IMR-90 (cell line): ENCODE measurements at regions not wholly inside any gene's neighbourhood (a gene's known extent, or its start where the extent isn't known, plus 50 kb on each side); places are given as distances from the start of the nearest gene placed in this dataset.

Experiments
- ATAC-seq: fragments of 200-7000 bp; cut with Tn5 transposase; 2 replicates; pipeline ENCODE4 v1.9.1; 2020; ENCODE audit warnings: low read depth, mild to moderate bottlenecking, moderate library complexity
- BruUV-seq: library from RNA; stranded (reverse); fragments of 400-500 nt; replicated peaks from 2 replicates; lab custom pipeline; 2021; lab: Mats Ljungman, UMichigan
- CTCF ChIA-PET: fragments of 300-600 bp; formaldehyde crosslinking; extraction: SDS; loops from one replicate; lab custom pipeline; 2021; ENCODE audit warnings: antibody characterized with exemption; lab: Yijun Ruan, JAX
- POLR2A ChIA-PET: fragments of 300-600 bp; sonication (Branson Sonifier 250); formaldehyde crosslinking; loops from one replicate; lab custom pipeline; 2022; ENCODE audit warnings: antibody characterized with exemption; ENCODE audit not compliant: unreplicated experiment; lab: Charles Lee
- DNase-seq: peaks from one replicate; pipeline ENCODE4 v3.0.0; 2013
- H2AFZ ChIP-seq: replicated peaks from 2 replicates; pipeline ENCODE3; 2013; ENCODE audit warnings: low read length, mild to moderate bottlenecking; ENCODE audit not compliant: poor library complexity
- H2AK5ac ChIP-seq: 2 replicates; pipeline ENCODE4 v1.6.1; 2013; ENCODE audit warnings: low read depth, low read length, inconsistent platforms
- H2AK9ac ChIP-seq: replicated peaks from 2 replicates; pipeline ENCODE3; 2013; ENCODE audit warnings: mild to moderate bottlenecking, low read depth, low read length, moderate library complexity; ENCODE audit not compliant: poor library complexity
- H2BK120ac ChIP-seq: 2 replicates; pipeline ENCODE4 v1.6.1; 2013; ENCODE audit warnings: low read depth, low read length, inconsistent platforms
- H2BK15ac ChIP-seq: 3 replicates; pipeline ENCODE4 v1.6.1; 2013; ENCODE audit warnings: low read depth, low read length, inconsistent platforms
- H2BK20ac ChIP-seq: 2 replicates; pipeline ENCODE4 v1.6.1; 2013; ENCODE audit warnings: low read depth, mild to moderate bottlenecking, inconsistent platforms, low read length, moderate library complexity
- H2BK5ac ChIP-seq: 2 replicates; pipeline ENCODE4 v1.6.1; 2013; ENCODE audit warnings: mild to moderate bottlenecking, low read depth, low read length, inconsistent platforms; ENCODE audit not compliant: poor library complexity, severe bottlenecking
- H3K14ac ChIP-seq: replicated peaks from 2 replicates; pipeline ENCODE4 v1.6.1; 2013; ENCODE audit warnings: low read depth, low read length, inconsistent platforms
- H3K18ac ChIP-seq: 2 replicates; pipeline ENCODE4 v1.6.1; 2013; ENCODE audit warnings: low read depth, low read length, control low read depth
- H3K23ac ChIP-seq: 2 replicates; pipeline ENCODE4 v1.6.1; 2013; ENCODE audit warnings: low read depth, low read length, inconsistent platforms
- H3K27ac ChIP-seq: 2 replicates; pipeline ENCODE4 v1.5.1; 2013; ENCODE audit warnings: mild to moderate bottlenecking, control low read depth, low read length; ENCODE audit not compliant: insufficient read depth
- H3K27me3 ChIP-seq: 2 replicates; pipeline ENCODE4 v1.6.1; 2013; ENCODE audit warnings: low read length; ENCODE audit not compliant: control insufficient read depth, insufficient read depth
- H3K36me3 ChIP-seq: 2 replicates; pipeline ENCODE4 v1.6.1; 2013; ENCODE audit warnings: low read length, mixed read lengths; ENCODE audit not compliant: control insufficient read depth, insufficient read depth
- H3K4ac ChIP-seq: 2 replicates; pipeline ENCODE4 v1.6.1; 2013; ENCODE audit warnings: low read depth, low read length, inconsistent platforms
- H3K4me1 ChIP-seq: 2 replicates; pipeline ENCODE4 v1.6.1; 2013; ENCODE audit warnings: low read length, mixed read lengths; ENCODE audit not compliant: control insufficient read depth, insufficient read depth
- H3K4me2 ChIP-seq: 2 replicates; pipeline ENCODE4 v1.6.1; 2013; ENCODE audit warnings: low read depth, mild to moderate bottlenecking, control low read depth, low read length, moderate library complexity
- H3K4me3 ChIP-seq: 2 replicates; pipeline ENCODE4 v1.5.1; 2013; ENCODE audit warnings: low read depth, mild to moderate bottlenecking, control low read depth, low read length, moderate library complexity; ENCODE audit not compliant: insufficient read depth
- H3K56ac ChIP-seq: 2 replicates; pipeline ENCODE4 v1.6.1; 2013; ENCODE audit warnings: low read length, inconsistent platforms; ENCODE audit not compliant: insufficient read depth; ENCODE audit errors: extremely low read depth
- H3K79me1 ChIP-seq, 2 experiments: 2 replicates each; pipeline ENCODE4 v1.6.1; 2013; ENCODE audit warnings: low read length in 2 of 2, inconsistent platforms in 1 of 2, low read depth in 1 of 2
- H3K9ac ChIP-seq: 2 replicates; pipeline ENCODE4 v1.6.1; 2013; ENCODE audit warnings: low read depth, low read length, control low read depth
- H3K9me1 ChIP-seq: 2 replicates; pipeline ENCODE4 v1.6.1; 2013; ENCODE audit warnings: low read length, inconsistent platforms; ENCODE audit not compliant: insufficient read depth
- H3K9me3 ChIP-seq: 2 replicates; pipeline ENCODE4 v1.6.1; 2013; ENCODE audit warnings: low read length; ENCODE audit not compliant: control insufficient read depth, insufficient read depth
- H4K20me1 ChIP-seq: 2 replicates; pipeline ENCODE4 v1.6.1; 2013; ENCODE audit warnings: low read length, inconsistent platforms; ENCODE audit not compliant: insufficient read depth
- H4K5ac ChIP-seq: 2 replicates; pipeline ENCODE4 v1.6.1; 2013; ENCODE audit warnings: mild to moderate bottlenecking, low read depth, low read length, control low read depth
- H4K8ac ChIP-seq, 2 experiments: 2 replicates each; pipeline ENCODE4 v1.6.1; 2013; ENCODE audit warnings: low read depth in 2 of 2, low read length in 2 of 2, control low read depth in 1 of 2, inconsistent platforms in 1 of 2
- H4K91ac ChIP-seq: 2 replicates; pipeline ENCODE4 v1.6.1; 2013; ENCODE audit warnings: low read depth, low read length, inconsistent platforms; ENCODE audit not compliant: insufficient read depth
- BHLHE40 ChIP-seq: fragments of 150-350 bp; IDR thresholded peaks from 2 replicates; pipeline ENCODE4 v1.6.1; 2016; ENCODE audit warnings: mild to moderate bottlenecking, low read depth, low read length
- ELK1 ChIP-seq: fragments of 150-350 bp; IDR thresholded peaks from 2 replicates; pipeline ENCODE4 v1.6.1; 2016; ENCODE audit warnings: low read depth, mild to moderate bottlenecking, low read length, moderate library complexity, borderline replicate concordance
- FOS ChIP-seq: fragments of 150-350 bp; IDR thresholded peaks from 2 replicates; pipeline ENCODE4 v1.6.1; 2016; ENCODE audit warnings: low read depth, low read length
- MAZ ChIP-seq: IDR thresholded peaks from 2 replicates; pipeline ENCODE4 v1.6.1; 2012; ENCODE audit warnings: low read depth, mild to moderate bottlenecking, low read length, improper control_type of control experiment, moderate library complexity, borderline replicate concordance
- MXI1 ChIP-seq: IDR thresholded peaks from 2 replicates; pipeline ENCODE4 v1.6.1; 2012; ENCODE audit warnings: low read depth, mild to moderate bottlenecking, low read length, moderate library complexity, borderline replicate concordance
- NFE2L2 ChIP-seq: fragments of 150-350 bp; IDR thresholded peaks from 2 replicates; pipeline ENCODE4 v1.6.1; 2016; ENCODE audit warnings: low read depth, mild to moderate bottlenecking, low read length
- POLR2A ChIP-seq: IDR thresholded peaks from 2 replicates; pipeline ENCODE4 v1.6.1; 2012; ENCODE audit warnings: mild to moderate bottlenecking, low read depth, low read length
- RCOR1 ChIP-seq: IDR thresholded peaks from 2 replicates; pipeline ENCODE4 v1.6.1; 2012; ENCODE audit warnings: mild to moderate bottlenecking, low read length, improper control_type of control experiment; ENCODE audit not compliant: insufficient replicate concordance
- RFX5 ChIP-seq: IDR thresholded peaks from 2 replicates; pipeline ENCODE4 v1.8.0; 2012; ENCODE audit warnings: low read depth, mild to moderate bottlenecking, low read length, moderate library complexity
- SMC3 ChIP-seq: fragments of 150-350 bp; IDR thresholded peaks from 2 replicates; pipeline ENCODE4 v1.6.1; 2016; ENCODE audit warnings: low read depth, mild to moderate bottlenecking, antibody characterized with exemption, low read length, moderate library complexity
- USF2 ChIP-seq: fragments of 150-350 bp; IDR thresholded peaks from 2 replicates; pipeline ENCODE4 v1.6.1; 2017; ENCODE audit warnings: mild to moderate bottlenecking, antibody characterized with exemption, low read length, low read depth
- WGBS, 2 experiments: methylation state at CpG; one replicate each; pipeline versions ENCODE4 v1.1.5 to v1.1.7; 2013; ENCODE audit warnings: missing lambda C conversion rate in 2 of 2; ENCODE audit not compliant: insufficient read length in 1 of 2; ENCODE audit errors: extremely low coverage in 2 of 2; 5-methylcytosine and 5-hydroxymethylcytosine counted together
- dilution Hi-C: fragments of 300-500 bp; cut with HindIII; formaldehyde crosslinking; loops from one replicate; pipeline ENCODE4 v1.14.3; 2018; ENCODE audit warnings: low sequenced_read_pairs; ENCODE audit not compliant: unreplicated experiment
- in situ Hi-C: fragments of 300-500 bp; cut with MboI; formaldehyde crosslinking; loops from 3 replicates; pipeline ENCODE4 v1.14.3; 2019; ENCODE audit warnings: low sequenced_read_pairs, inconsistent platforms, mixed read lengths
- intact Hi-C: fragments of 100-400 bp; cut with micrococcal nuclease; formaldehyde crosslinking; loops from 2 replicates; pipeline ENCODE4 v1.10.0; 2022

GRCh38 chr15:75100679-75101078 lies 77.3 kb downstream of the PPCDC start:
- no peak overlapping the region for H2AK9ac ChIP-seq
- H3K23ac ChIP-seq, result no peak overlapping the region
- no peak overlapping the region for H2BK20ac ChIP-seq
- in situ Hi-C loops (no loop called here), intact Hi-C loops (no loop called here), dilution Hi-C loops (no loop called here)
- H3K4me1 ChIP-seq, result no peaks in the 10 kb centered on the region; the same call in 1 of the 2 replicates
- no peaks in the 10 kb centered on the region for H3K79me1 ChIP-seq
- no peak overlapping the region for H3K4me3 ChIP-seq
- H4K8ac ChIP-seq, result no peak overlapping the region
- DNase-seq (no peak), ATAC-seq (no peak)
- no peaks in the 10 kb centered on the region for H3K36me3 ChIP-seq
- peaks cover 12% of the 10 kb centered on the region for H3K27me3 ChIP-seq
- H3K56ac ChIP-seq, result no peak overlapping the region
- no peak overlapping the region for H3K4me2 ChIP-seq
- H4K5ac ChIP-seq, result no peak overlapping the region
- TF ChIP-seq FOS (no peak), ELK1 (no peak), BHLHE40 (no peak), RFX5 (no peak), USF2 (no peak), MXI1 (no peak), SMC3 (no peak), NFE2L2 (no peak), POLR2A (no peak), RCOR1 (no peak), MAZ (no peak)
- ChIA-PET CTCF (no interaction called here), POLR2A (no interaction called here)
- H2AK5ac ChIP-seq, result no peak overlapping the region
- H3K9me3 ChIP-seq, result no peaks in the 10 kb centered on the region
- H4K20me1 ChIP-seq, result no peaks in the 10 kb centered on the region
- H3K18ac ChIP-seq, result no peak overlapping the region
- H3K4ac ChIP-seq, result no peak overlapping the region
- no peak overlapping the region for H4K91ac ChIP-seq
- no peak overlapping the region for H3K27ac ChIP-seq
- no peak overlapping the region for H2BK15ac ChIP-seq
- no peak overlapping the region for H2BK120ac ChIP-seq
- H2BK5ac ChIP-seq, result no peak overlapping the region
- H2AFZ ChIP-seq, result no peak overlapping the region
- H3K14ac ChIP-seq, result no peak overlapping the region
- WGBS, 2 experiments, result no CpG with 5 or more reads among the region's 2 CpGs
- H3K9me1 ChIP-seq, result 0 out of 2 replicates have a peak, but pooled peaks cover 5% of the 10 kb centered on the region
- no TSS peak for BruUV-seq
- H3K9ac ChIP-seq, result no peak overlapping the region
